ENCODE measurements at regions not wholly inside any gene's neighbourhood (a gene's known extent, or its start where the extent isn't known, plus 50 kb on each side); places are given as distances from the start of the nearest gene placed in this dataset.
"Not testable (repeated sequence)": the region's sequence is repeated elsewhere in the genome, so short reads cannot be mapped to it uniquely, and the experiment has no call there.

DNA sequence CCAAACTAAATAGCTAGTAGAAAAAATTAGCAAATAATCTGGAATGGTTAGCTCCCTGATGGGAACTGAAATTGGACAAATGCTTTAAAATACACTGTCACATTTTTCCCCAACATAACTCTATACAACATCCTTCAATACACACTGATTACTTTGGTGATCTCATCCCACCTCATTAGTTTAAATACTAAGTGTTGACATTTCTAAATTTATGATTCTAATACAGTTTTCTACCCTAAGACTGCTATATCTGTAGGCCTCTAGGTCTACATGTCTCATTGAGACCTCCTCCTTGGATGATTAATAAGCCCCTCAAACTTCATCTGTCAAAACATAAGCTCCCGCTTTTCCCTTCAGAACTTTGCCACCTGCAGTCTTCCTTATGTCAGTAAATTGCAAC is 80.7 kb upstream of the SLITRK5 start:
- no peak for DNase-seq (ENCODE audit: low spot score in 2 of 2)
- no peaks in the 10 kb centered on the region for H3K36me3 ChIP-seq (replicated peaks)
- no peaks in the 10 kb centered on the region for H3K9me3 ChIP-seq
- in situ Hi-C loops (cut with MboI; ENCODE audit: low sequenced_read_pairs): no loop called here
- no peaks in the 10 kb centered on the region for H3K27me3 ChIP-seq (ENCODE audit: low read depth)
- no peaks in the 10 kb centered on the region for H3K4me1 ChIP-seq
- H3K4me3 ChIP-seq: no peak overlapping the region

DNA sequence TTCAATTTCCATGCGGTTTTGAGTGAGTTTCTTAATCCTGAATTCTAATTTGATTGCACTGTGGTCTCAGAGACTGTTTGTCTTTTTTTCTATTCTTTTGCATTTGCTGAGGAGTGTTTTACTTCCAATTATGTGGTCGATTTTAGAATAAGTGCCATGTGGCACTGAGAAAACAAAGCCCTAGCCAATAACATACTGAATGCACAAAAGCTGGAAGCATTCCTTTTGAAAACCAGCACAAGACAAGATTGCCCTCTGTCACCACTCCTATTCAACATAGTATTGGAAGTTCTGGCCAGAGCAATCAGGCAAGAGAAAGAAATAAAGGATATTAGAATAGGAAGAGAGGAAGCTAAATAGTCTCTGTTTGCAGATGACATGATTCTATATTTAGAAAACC is 66.7 kb upstream of the SLITRK5 start:
- H3K9me3 ChIP-seq; H3K4me1 ChIP-seq; in situ Hi-C loops (cut with MboI; ENCODE audit: low sequenced_read_pairs); H3K27me3 ChIP-seq (ENCODE audit: low read depth); DNase-seq (ENCODE audit: low spot score in 2 of 2); H3K36me3 ChIP-seq (replicated peaks); H3K4me3 ChIP-seq: not testable (repeated sequence)

DNA sequence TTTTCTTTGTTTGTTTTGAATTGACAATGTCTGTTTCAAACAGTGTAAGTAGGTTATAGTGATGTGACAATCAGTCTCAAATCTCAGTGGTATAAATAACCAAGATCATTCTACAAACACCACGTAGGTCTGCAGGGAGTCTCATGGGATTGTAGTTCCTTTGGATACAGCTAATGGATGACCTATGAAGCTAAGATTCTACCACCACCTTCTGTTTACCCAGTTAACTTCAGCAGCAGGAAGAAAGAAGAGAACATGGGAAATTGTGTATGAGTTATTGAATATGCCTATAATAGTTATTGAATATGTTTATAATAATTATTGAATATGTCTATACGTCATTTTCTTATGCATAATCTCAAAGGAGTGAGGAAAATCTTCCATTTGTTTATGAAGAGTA is 63.9 kb upstream of the SLITRK5 start:
- H3K27me3 ChIP-seq (ENCODE audit: low read depth): no peaks in the 10 kb centered on the region
- no peak overlapping the region for H3K4me3 ChIP-seq
- no peaks in the 10 kb centered on the region for H3K36me3 ChIP-seq (replicated peaks)
- no peak for DNase-seq (ENCODE audit: low spot score in 2 of 2)
- H3K4me1 ChIP-seq: no peaks in the 10 kb centered on the region
- in situ Hi-C loops (cut with MboI; ENCODE audit: low sequenced_read_pairs): no loop called here
- no peaks in the 10 kb centered on the region for H3K9me3 ChIP-seq

DNA sequence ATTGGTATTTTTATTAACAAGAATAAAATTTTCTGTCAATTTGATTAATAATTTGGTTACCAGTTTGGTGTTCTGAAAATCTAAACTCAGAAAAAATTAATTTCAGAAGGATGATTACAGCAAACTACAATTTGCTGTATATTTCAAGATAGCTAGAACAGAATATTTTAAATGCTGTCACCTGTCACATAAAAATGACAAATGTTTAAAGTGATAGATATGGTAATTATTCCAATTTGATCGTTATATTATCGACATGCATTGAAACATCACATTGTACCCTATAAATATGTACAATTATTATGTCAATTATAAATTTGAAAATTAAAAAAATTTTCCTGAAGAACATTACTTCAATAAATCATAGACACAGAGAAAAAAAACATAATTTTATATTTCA is 56.9 kb upstream of the SLITRK5 start:
- H3K9me3 ChIP-seq: no peaks in the 10 kb centered on the region
- no peaks in the 10 kb centered on the region for H3K4me1 ChIP-seq
- in situ Hi-C loops (cut with MboI; ENCODE audit: low sequenced_read_pairs): no loop called here
- H3K36me3 ChIP-seq (replicated peaks): no peaks in the 10 kb centered on the region
- H3K27me3 ChIP-seq (ENCODE audit: low read depth): no peaks in the 10 kb centered on the region
- no peak overlapping the region for H3K4me3 ChIP-seq
- no peak for DNase-seq (ENCODE audit: low spot score in 2 of 2)

All from HAP-1 (cell line).